ENCODE measurements at regions not wholly inside any gene's neighbourhood (a gene's known extent, or its start where the extent isn't known, plus 50 kb on each side); places are given as distances from the start of the nearest gene placed in this dataset.

DNA sequence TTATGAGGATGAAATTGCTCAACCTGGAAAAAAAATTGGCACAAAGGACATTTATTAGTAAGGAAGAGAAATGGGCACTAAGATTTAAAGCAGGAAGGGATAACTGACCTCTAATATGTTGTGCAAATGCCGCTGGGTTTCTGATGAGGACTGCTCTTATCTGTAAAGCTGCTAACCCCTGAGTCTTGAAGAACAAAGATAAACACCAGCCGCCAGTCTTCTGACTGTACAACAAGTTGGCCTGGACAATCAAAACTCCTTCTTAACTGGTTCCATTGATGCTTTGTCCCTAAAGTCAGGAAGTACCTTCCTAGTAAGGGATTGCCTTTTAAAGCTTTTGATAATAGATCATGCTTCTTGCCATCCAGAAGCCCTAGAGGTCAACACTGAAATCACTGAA is 301.8 kb downstream of the TRIB2 start:
- Histone ChIP-seq H3K27me3 (no peaks in the 10 kb centered on the region), H3K27ac (no peak overlapping the region), H3K4me1 (no peaks in the 10 kb centered on the region), H3K4me3 (no peak overlapping the region), H3K9me3 (no peaks in the 10 kb centered on the region), H3K36me3 (replicated peaks in 1 of 2; ENCODE audit: insufficient read depth in 1 of 2, low read depth in 2 of 2) (no peaks in the 10 kb centered on the region)
- TF ChIP-seq, protein P1, sequence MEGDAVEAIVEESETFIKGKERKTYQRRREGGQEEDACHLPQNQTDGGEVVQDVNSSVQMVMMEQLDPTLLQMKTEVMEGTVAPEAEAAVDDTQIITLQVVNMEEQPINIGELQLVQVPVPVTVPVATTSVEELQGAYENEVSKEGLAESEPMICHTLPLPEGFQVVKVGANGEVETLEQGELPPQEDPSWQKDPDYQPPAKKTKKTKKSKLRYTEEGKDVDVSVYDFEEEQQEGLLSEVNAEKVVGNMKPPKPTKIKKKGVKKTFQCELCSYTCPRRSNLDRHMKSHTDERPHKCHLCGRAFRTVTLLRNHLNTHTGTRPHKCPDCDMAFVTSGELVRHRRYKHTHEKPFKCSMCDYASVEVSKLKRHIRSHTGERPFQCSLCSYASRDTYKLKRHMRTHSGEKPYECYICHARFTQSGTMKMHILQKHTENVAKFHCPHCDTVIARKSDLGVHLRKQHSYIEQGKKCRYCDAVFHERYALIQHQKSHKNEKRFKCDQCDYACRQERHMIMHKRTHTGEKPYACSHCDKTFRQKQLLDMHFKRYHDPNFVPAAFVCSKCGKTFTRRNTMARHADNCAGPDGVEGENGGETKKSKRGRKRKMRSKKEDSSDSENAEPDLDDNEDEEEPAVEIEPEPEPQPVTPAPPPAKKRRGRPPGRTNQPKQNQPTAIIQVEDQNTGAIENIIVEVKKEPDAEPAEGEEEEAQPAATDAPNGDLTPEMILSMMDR (IDR thresholded peaks at IDR 0.05), result no peak
- no peak for TF ChIP-seq POLR2A (IDR thresholded peaks at IDR 0.05)
- ATAC-seq (no peak), DNase-seq (no peak)
- 62 to 77% methylated on average over 2 of the region's 2 CpGs for WGBS, 2 donors
- intact Hi-C loops (cut with DNase I), result no loop called here

DNA sequence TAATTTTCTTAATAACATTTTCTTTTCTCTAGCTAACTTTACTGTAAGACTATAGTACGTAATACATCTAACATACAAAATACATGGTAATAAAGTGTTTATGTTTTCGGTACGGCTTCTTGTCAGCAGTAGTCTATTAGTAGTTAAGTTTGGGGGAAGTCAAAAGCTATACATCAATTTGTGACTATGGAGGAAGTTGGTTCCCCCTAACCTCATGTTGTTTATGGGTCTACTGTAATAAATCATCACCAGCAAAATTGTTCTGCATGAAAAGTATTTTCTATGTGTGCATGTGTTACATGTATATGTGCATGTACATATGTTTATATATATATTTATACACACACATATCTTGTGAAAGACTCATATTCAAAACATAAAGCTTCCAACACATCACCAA is 303.0 kb downstream of the TRIB2 start:
- TF ChIP-seq, protein P1 (IDR thresholded peaks at IDR 0.05), result no peak
- TF ChIP-seq POLR2A (IDR thresholded peaks at IDR 0.05), result no peak
- Histone ChIP-seq H3K9me3 (no peaks in the 10 kb centered on the region), H3K4me3 (no peak overlapping the region), H3K27ac (no peak overlapping the region), H3K27me3 (no peaks in the 10 kb centered on the region), H3K4me1 (no peaks in the 10 kb centered on the region), H3K36me3 (replicated peaks in 1 of 2; ENCODE audit: insufficient read depth in 1 of 2, low read depth in 2 of 2) (no peaks in the 10 kb centered on the region)
- WGBS, 2 donors, result 75 to 88% methylated on average over 3 of the region's 3 CpGs
- DNase-seq (no peak), ATAC-seq (no peak)
- intact Hi-C loops (cut with DNase I), result no loop called here

DNA sequence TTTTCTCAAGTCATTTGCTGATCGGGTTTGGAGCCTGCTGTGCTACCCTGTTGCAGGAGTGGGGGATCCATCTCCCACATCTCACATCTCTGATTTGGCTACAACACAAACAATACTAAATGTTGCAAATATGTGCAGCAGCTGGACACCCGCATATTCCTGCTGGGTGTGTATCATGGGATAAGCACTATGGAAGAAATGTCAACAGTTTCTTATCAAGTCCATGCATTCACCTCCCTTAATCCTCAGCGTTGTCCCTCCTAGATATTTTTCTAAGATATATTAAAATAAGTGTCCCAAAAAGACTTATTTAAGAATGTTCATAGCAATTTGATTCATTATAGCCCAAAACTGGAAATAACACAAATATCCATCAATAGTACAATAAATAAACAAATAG is 303.7 kb downstream of the TRIB2 start:
- 69 to 70% methylated on average over 3 of the region's 3 CpGs for WGBS, 2 donors
- intact Hi-C loops (cut with DNase I), result no loop called here
- Histone ChIP-seq H3K4me1 (no peaks in the 10 kb centered on the region), H3K9me3 (no peaks in the 10 kb centered on the region), H3K27ac (no peak overlapping the region), H3K4me3 (no peak overlapping the region), H3K36me3 (replicated peaks in 1 of 2; ENCODE audit: insufficient read depth in 1 of 2, low read depth in 2 of 2) (no peaks in the 10 kb centered on the region), H3K27me3 (no peaks in the 10 kb centered on the region)
- no peak for ATAC-seq
- no peak for DNase-seq
- TF ChIP-seq, protein P1 (IDR thresholded peaks at IDR 0.05), result no peak
- TF ChIP-seq POLR2A (IDR thresholded peaks at IDR 0.05), result no peak

DNA sequence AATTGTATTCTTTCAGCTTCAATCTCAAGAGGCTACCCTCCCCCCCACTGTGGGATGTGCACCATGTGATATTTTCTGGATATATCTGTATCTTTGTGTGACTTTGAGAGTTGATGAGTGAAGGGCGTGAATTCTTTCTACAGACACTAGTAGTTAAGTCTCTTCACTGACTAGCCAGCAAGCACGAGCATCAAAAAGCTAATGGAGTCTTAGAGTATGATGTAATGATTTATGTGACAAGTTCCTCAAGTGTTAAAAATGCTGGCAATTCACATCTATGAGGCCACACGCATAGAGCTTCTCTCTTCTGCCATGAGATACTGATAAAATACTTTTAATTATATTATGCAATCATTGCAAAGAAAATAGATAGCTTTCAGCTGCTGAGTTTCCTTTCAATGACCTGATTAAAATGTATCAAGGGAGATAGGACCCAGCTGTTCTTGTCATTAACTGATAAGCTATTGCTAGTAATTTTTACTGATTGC is 304.8 kb downstream of the TRIB2 start:
- Histone ChIP-seq H3K9me3 (no peaks in the 10 kb centered on the region), H3K4me3 (no peak overlapping the region), H3K4me1 (no peaks in the 10 kb centered on the region), H3K27me3 (no peaks in the 10 kb centered on the region), H3K36me3 (replicated peaks in 1 of 2; ENCODE audit: insufficient read depth in 1 of 2, low read depth in 2 of 2) (no peaks in the 10 kb centered on the region), H3K27ac (no peak overlapping the region)
- TF ChIP-seq, protein P1 (IDR thresholded peaks at IDR 0.05), result no peak
- TF ChIP-seq POLR2A (IDR thresholded peaks at IDR 0.05), result no peak
- intact Hi-C loops (cut with DNase I), result no loop called here
- ATAC-seq (no peak), DNase-seq (no peak)
- 26 to 29% methylated on average over 3 of the region's 3 CpGs for WGBS, 2 donors

DNA sequence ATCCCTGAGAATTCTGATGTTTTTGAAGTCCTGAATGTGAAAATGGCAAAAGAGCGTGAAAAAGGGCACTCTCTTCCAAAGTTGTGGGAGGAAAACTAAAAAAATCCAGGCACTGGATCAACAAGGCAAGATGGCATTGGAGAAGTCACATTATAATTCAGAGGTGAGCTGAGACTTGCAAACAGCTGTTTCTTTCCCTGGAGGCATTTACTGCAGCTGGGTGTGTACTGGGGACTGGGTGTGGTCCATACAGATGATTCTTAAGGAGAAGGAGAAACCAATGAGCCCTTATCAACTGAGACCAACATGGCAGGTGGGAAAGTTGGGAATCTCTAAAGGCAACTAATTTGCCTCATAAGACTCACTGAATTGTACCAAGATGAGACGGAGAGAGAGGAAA is 313.9 kb downstream of the TRIB2 start:
- WGBS, 2 donors, result 83 to 95% methylated on average over 2 of the region's 2 CpGs

More for the DNA sequence above, 313.9 kb downstream of the TRIB2 start:
- ATAC-seq (no peak), DNase-seq (no peak)
- Histone ChIP-seq H3K4me1 (no peaks in the 10 kb centered on the region), H3K27me3 (no peaks in the 10 kb centered on the region), H3K9me3 (no peaks in the 10 kb centered on the region), H3K27ac (no peak overlapping the region), H3K36me3 (replicated peaks in 1 of 2; ENCODE audit: insufficient read depth in 1 of 2, low read depth in 2 of 2) (no peaks in the 10 kb centered on the region), H3K4me3 (no peak overlapping the region)
- intact Hi-C loops (cut with DNase I), result no loop called here
- TF ChIP-seq, protein P1 (IDR thresholded peaks at IDR 0.05), result no peak
- TF ChIP-seq POLR2A (IDR thresholded peaks at IDR 0.05), result no peak

All from body of pancreas (tissue), 4 donors.